Tibial nerve (tissue), 4 donors: ENCODE measurements at regions not wholly inside any gene's neighbourhood (a gene's known extent, or its start where the extent isn't known, plus 50 kb on each side); places are given as distances from the start of the nearest gene placed in this dataset.

Experiments
- EP300 ChIP-seq, 2 donors: sonication (generic); formaldehyde crosslinking; IDR thresholded peaks; one replicate each; pipeline ENCODE4 v1.6.1; 2017; ENCODE audit warnings: antibody characterized with exemption in 2 of 2, mild to moderate bottlenecking in 1 of 2
- POLR2A ChIP-seq, 2 donors: fragments of 450-650 bp; IDR thresholded peaks; one replicate each; pipeline ENCODE4 v1.6.1; 2017; ENCODE audit warnings: antibody characterized with exemption in 2 of 2, mild to moderate bottlenecking in 2 of 2, moderate library complexity in 2 of 2
- TF ChIP-seq, protein P1 (sequence below), 5 experiments: fragments of 200-600 bp in 3 of 5; fragments of 450-650 bp in 2 of 5; sonication (generic) in 3 of 5; IDR thresholded peaks; one replicate each; pipeline ENCODE4 v1.5.1; 2016 to 2019; ENCODE audit warnings: antibody characterized with exemption in 5 of 5, mild to moderate bottlenecking in 3 of 5, moderate library complexity in 2 of 5

GRCh38 chr7:53719122-53719521 lies 683.7 kb downstream of the POM121L12 start:
- TF ChIP-seq, protein P1, sequence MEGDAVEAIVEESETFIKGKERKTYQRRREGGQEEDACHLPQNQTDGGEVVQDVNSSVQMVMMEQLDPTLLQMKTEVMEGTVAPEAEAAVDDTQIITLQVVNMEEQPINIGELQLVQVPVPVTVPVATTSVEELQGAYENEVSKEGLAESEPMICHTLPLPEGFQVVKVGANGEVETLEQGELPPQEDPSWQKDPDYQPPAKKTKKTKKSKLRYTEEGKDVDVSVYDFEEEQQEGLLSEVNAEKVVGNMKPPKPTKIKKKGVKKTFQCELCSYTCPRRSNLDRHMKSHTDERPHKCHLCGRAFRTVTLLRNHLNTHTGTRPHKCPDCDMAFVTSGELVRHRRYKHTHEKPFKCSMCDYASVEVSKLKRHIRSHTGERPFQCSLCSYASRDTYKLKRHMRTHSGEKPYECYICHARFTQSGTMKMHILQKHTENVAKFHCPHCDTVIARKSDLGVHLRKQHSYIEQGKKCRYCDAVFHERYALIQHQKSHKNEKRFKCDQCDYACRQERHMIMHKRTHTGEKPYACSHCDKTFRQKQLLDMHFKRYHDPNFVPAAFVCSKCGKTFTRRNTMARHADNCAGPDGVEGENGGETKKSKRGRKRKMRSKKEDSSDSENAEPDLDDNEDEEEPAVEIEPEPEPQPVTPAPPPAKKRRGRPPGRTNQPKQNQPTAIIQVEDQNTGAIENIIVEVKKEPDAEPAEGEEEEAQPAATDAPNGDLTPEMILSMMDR (IDR thresholded peaks at IDR 0.05), result no peak
- no peak for TF ChIP-seq POLR2A (IDR thresholded peaks at IDR 0.05)
- no peak for TF ChIP-seq EP300 (IDR thresholded peaks at IDR 0.05)
